Tibial nerve (tissue), 4 donors: ENCODE measurements at regions not wholly inside any gene's neighbourhood (a gene's known extent, or its start where the extent isn't known, plus 50 kb on each side); places are given as distances from the start of the nearest gene placed in this dataset.

Source experiments
- CTCF ChIP-seq, 5 experiments: fragments of 200-600 bp in 3 of 5; fragments of 450-650 bp in 2 of 5; sonication (generic) in 3 of 5; IDR thresholded peaks; one replicate each; pipeline ENCODE4 v1.5.1; 2016 to 2019; ENCODE audit warnings: antibody characterized with exemption in 5 of 5, mild to moderate bottlenecking in 3 of 5, moderate library complexity in 2 of 5
- EP300 ChIP-seq, 2 donors: sonication (generic); formaldehyde crosslinking; IDR thresholded peaks; one replicate each; pipeline ENCODE4 v1.6.1; 2017; ENCODE audit warnings: antibody characterized with exemption in 2 of 2, mild to moderate bottlenecking in 1 of 2

GRCh38 chr18:30800800-30801199 is 241.7 kb downstream of the DSC3 start:
- TF ChIP-seq CTCF (IDR thresholded peaks at IDR 0.05) (no peak), EP300 (IDR thresholded peaks at IDR 0.05) (no peak)
